Loucy (cell line): ENCODE measurements at regions not wholly inside any gene's neighbourhood (a gene's known extent, or its start where the extent isn't known, plus 50 kb on each side); places are given as distances from the start of the nearest gene placed in this dataset.

Experiments
- CTCF ChIP-seq: fragments of 200-600 bp; sonication (generic); conservative IDR thresholded peaks from 2 replicates; pipeline ENCODE4 v1.5.1; 2014; ENCODE audit warnings: mild to moderate bottlenecking, antibody characterized with exemption, low read length
- EZH2phosphoT487 ChIP-seq: fragments of 200-600 bp; IDR thresholded peaks from 2 replicates; pipeline ENCODE4 v1.6.1; 2018; ENCODE audit warnings: antibody characterized with exemption, mild to moderate bottlenecking, moderate library complexity, borderline replicate concordance

DNA sequence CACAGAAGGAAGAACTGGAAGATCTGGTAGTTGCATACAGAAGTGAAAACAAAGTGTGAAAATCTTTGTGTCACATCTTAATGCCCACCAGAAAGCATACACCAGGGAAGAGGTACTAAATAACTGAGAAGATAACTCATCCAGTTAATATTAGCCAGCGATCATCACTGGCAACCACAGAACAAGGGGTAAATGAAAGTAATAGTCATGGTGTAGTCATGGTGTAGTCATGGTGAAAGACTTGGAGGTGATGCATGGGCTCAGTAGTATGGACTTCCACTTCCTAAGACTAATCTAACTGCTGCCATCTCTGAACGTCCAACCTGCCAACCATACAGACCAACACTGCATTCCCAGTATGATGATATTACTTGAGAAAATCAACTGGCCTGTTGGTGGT, 481.2 kb upstream of the NR5A2 start:
- TF ChIP-seq CTCF (no peak), EZH2phosphoT487 (no peak)
